CD4-positive, alpha-beta T cell (primary cell): ENCODE measurements at regions not wholly inside any gene's neighbourhood (a gene's known extent, or its start where the extent isn't known, plus 50 kb on each side); places are given as distances from the start of the nearest gene placed in this dataset.
"Not testable (repeated sequence)": the region's sequence is repeated elsewhere in the genome, so short reads cannot be mapped to it uniquely, and the experiment has no call there.

Experiments used
- ATAC-seq: fragments of 200-7000 bp; cut with Tn5 transposase; one replicate; pipeline ENCODE4 v1.10.0; 2022; ENCODE audit warnings: mild to moderate bottlenecking; ENCODE audit not compliant: poor library complexity
- CTCF ChIA-PET: fragments of 350-600 bp; sonication (Branson Sonifier 250); formaldehyde crosslinking; loops from one replicate; lab custom pipeline; 2021; ENCODE audit warnings: antibody characterized with exemption, inconsistent platforms; lab: Charles Lee
- POLR2A ChIA-PET: fragments of 350-600 bp; sonication (Branson Sonifier 250); formaldehyde crosslinking; loops from one replicate; lab custom pipeline; 2021; ENCODE audit warnings: antibody characterized with exemption, inconsistent platforms; lab: Charles Lee
- DNase-seq, 14 experiments: peaks; one replicate each; pipeline ENCODE4 v3.0.0-alpha.2; 2013 to 2020; ENCODE audit warnings: mixed read lengths in 2 of 14
- H3K27ac ChIP-seq, 2 donors: one replicate each; pipeline versions ENCODE4 v1.5.1 to v1.7.0; 2013; ENCODE audit warnings: low read length in 2 of 2, low read depth in 1 of 2, mild to moderate bottlenecking in 1 of 2
- H3K27me3 ChIP-seq, 2 experiments: 1 replicate in 1 of 2; 2 replicates in 1 of 2; pipeline versions ENCODE4 v1.6.1 to v1.7.0; 2013; ENCODE audit warnings: low read length in 2 of 2, control low read depth in 1 of 2, mild to moderate bottlenecking in 1 of 2, moderate library complexity in 1 of 2; ENCODE audit not compliant: insufficient read depth in 2 of 2, control insufficient read depth in 1 of 2
- H3K36me3 ChIP-seq: one replicate; pipeline ENCODE4 v1.6.1; 2013; ENCODE audit warnings: low read length, control low read depth; ENCODE audit not compliant: insufficient read depth
- H3K4me1 ChIP-seq: one replicate; pipeline ENCODE4 v1.6.1; 2013; ENCODE audit warnings: low read length, control low read depth; ENCODE audit not compliant: insufficient read depth
- H3K4me3 ChIP-seq: one replicate; pipeline ENCODE4 v1.5.1; 2013; ENCODE audit warnings: mild to moderate bottlenecking, low read length, moderate library complexity
- H3K9me3 ChIP-seq, 2 experiments: 1 replicate in 1 of 2; 2 replicates in 1 of 2; pipeline versions ENCODE4 v1.6.1 to v1.7.0; 2013; ENCODE audit warnings: low read length in 2 of 2, mild to moderate bottlenecking in 2 of 2, control low read depth in 1 of 2, moderate library complexity in 1 of 2; ENCODE audit not compliant: control insufficient read depth in 1 of 2, insufficient read depth in 1 of 2
- H3K27ac Mint-ChIP-seq: one replicate; pipeline ENCODE4 v1.8.0; 2020; ENCODE audit warnings: mixed read lengths
- H3K27me3 Mint-ChIP-seq: one replicate; pipeline ENCODE4 v1.8.0; 2021; ENCODE audit warnings: mixed read lengths
- H3K36me3 Mint-ChIP-seq: one replicate; pipeline ENCODE4 v1.8.0; 2021; ENCODE audit warnings: low read depth, mixed read lengths
- H3K4me1 Mint-ChIP-seq: one replicate; pipeline ENCODE4 v1.8.0; 2021; ENCODE audit warnings: low read depth, mixed read lengths
- H3K4me3 Mint-ChIP-seq: one replicate; pipeline ENCODE4 v1.8.0; 2020; ENCODE audit warnings: mild to moderate bottlenecking, mixed read lengths
- H3K9me3 Mint-ChIP-seq: one replicate; pipeline ENCODE4 v1.8.0; 2020; ENCODE audit warnings: mixed read lengths
- intact Hi-C, 2 experiments: fragments of 100-400 bp; cut with DNase I in 1 of 2; cut with micrococcal nuclease in 1 of 2; formaldehyde crosslinking; loops; one replicate each; pipeline versions ENCODE4 v1.15.1 to v1.9.0; 2023 to 2025; cut with DNase I, micrococcal nuclease
- TF ChIP-seq, protein P1 (sequence below): fragments of 200-600 bp; IDR thresholded peaks from one replicate; pipeline ENCODE4 v1.8.0; 2022; ENCODE audit warnings: antibody characterized with exemption, mild to moderate bottlenecking

- ATAC-seq = no peak
- H3K27ac Mint-ChIP-seq = no peak overlapping the region
- no peak overlapping the region for H3K4me3 Mint-ChIP-seq
- Histone ChIP-seq H3K9me3 (no peaks in the 10 kb centered on the region), H3K27me3 (no peaks in the 10 kb centered on the region), H3K4me1 (no peaks in the 10 kb centered on the region), H3K27ac (no peak overlapping the region), H3K36me3 (no peaks in the 10 kb centered on the region), H3K4me3 (no peak overlapping the region)
- H3K9me3 Mint-ChIP-seq = no peaks in the 10 kb centered on the region
- H3K27me3 Mint-ChIP-seq = no peaks in the 10 kb centered on the region
- intact Hi-C loops = no loop called here
- CTCF ChIA-PET = no interaction called here
- no peaks in the 10 kb centered on the region for H3K36me3 Mint-ChIP-seq
- TF ChIP-seq, protein P1, sequence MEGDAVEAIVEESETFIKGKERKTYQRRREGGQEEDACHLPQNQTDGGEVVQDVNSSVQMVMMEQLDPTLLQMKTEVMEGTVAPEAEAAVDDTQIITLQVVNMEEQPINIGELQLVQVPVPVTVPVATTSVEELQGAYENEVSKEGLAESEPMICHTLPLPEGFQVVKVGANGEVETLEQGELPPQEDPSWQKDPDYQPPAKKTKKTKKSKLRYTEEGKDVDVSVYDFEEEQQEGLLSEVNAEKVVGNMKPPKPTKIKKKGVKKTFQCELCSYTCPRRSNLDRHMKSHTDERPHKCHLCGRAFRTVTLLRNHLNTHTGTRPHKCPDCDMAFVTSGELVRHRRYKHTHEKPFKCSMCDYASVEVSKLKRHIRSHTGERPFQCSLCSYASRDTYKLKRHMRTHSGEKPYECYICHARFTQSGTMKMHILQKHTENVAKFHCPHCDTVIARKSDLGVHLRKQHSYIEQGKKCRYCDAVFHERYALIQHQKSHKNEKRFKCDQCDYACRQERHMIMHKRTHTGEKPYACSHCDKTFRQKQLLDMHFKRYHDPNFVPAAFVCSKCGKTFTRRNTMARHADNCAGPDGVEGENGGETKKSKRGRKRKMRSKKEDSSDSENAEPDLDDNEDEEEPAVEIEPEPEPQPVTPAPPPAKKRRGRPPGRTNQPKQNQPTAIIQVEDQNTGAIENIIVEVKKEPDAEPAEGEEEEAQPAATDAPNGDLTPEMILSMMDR = no peak
- DNase-seq = no peak
- POLR2A ChIA-PET = no interaction called here
- no peaks in the 10 kb centered on the region for H3K4me1 Mint-ChIP-seq
Observed at GRCh38 chr1:197985351-197985750, 68.2 kb downstream of the LHX9 start.

DNA sequence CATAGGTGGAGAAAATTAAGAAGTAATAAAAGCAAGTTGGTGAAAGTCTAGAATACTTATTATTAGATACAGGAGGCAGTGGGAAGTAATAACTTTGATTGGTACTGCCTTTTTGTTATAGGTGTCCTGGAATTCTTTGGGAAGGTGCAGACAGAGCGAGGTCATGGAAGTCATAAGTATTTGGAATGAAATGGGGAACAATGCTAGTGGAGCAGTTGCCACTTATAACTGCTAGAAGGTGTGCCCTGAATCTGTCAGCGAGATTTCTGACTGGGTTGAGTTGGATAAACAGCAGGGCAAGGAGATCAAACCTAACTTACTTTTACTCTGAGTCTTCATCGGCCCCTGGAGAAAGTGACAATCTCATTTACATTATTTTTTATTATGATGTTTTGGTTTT is 69.6 kb downstream of the LHX9 start:
- Mint-ChIP-seq H3K9me3 (no peaks in the 10 kb centered on the region), H3K36me3 (no peaks in the 10 kb centered on the region), H3K4me1 (no peaks in the 10 kb centered on the region), H3K27me3 (no peaks in the 10 kb centered on the region), H3K4me3 (no peak overlapping the region), H3K27ac (no peak overlapping the region)
- DNase-seq (no peak), ATAC-seq (no peak)
- ChIA-PET CTCF (no interaction called here), POLR2A (no interaction called here)
- no peaks in the 10 kb centered on the region for H3K36me3 ChIP-seq
- no peaks in the 10 kb centered on the region for H3K4me1 ChIP-seq
- intact Hi-C loops = no loop called here
- TF ChIP-seq, protein P1 = no peak
- H3K27me3 ChIP-seq = no peaks in the 10 kb centered on the region
- no peak overlapping the region for H3K4me3 ChIP-seq
- no peak overlapping the region for H3K27ac ChIP-seq
- no peaks in the 10 kb centered on the region for H3K9me3 ChIP-seq

- H3K36me3 ChIP-seq = no peaks in the 10 kb centered on the region
- Mint-ChIP-seq H3K4me3 (no peak overlapping the region), H3K36me3 (no peaks in the 10 kb centered on the region), H3K27ac (no peak overlapping the region), H3K4me1 (no peaks in the 10 kb centered on the region), H3K27me3 (no peaks in the 10 kb centered on the region), H3K9me3 (no peaks in the 10 kb centered on the region)
- no peak overlapping the region for H3K27ac ChIP-seq
- no peaks in the 10 kb centered on the region for H3K9me3 ChIP-seq
- intact Hi-C loops = no loop called here
- ChIA-PET POLR2A (no interaction called here), CTCF (no interaction called here)
- DNase-seq (no peak), ATAC-seq (no peak)
- H3K4me1 ChIP-seq = no peaks in the 10 kb centered on the region
- TF ChIP-seq, protein P1 = no peak
- H3K4me3 ChIP-seq = no peak overlapping the region
- H3K27me3 ChIP-seq = no peaks in the 10 kb centered on the region
Observed at GRCh38 chr1:197987294-197987693, 70.1 kb downstream of the LHX9 start.

GRCh38 chr1:197988581-197988980 is 71.4 kb downstream of the LHX9 start:
- H3K27me3 Mint-ChIP-seq, H3K27ac Mint-ChIP-seq, DNase-seq, H3K4me3 Mint-ChIP-seq, ATAC-seq, intact Hi-C loops, H3K4me1 ChIP-seq, H3K27me3 ChIP-seq, H3K4me1 Mint-ChIP-seq, H3K4me3 ChIP-seq, H3K9me3 ChIP-seq, H3K36me3 ChIP-seq, H3K36me3 Mint-ChIP-seq, CTCF ChIA-PET, POLR2A ChIA-PET, H3K27ac ChIP-seq, H3K9me3 Mint-ChIP-seq: not testable (repeated sequence)
